Cardiac fibroblast (primary cell): ENCODE measurements at regions not wholly inside any gene's neighbourhood (a gene's known extent, or its start where the extent isn't known, plus 50 kb on each side); places are given as distances from the start of the nearest gene placed in this dataset.

ENCODE experiments used
- DNase-seq, 2 donors: peaks; one replicate each; pipeline versions ENCODE4 v3.0.0 to v3.0.0-alpha.2; 2010; ENCODE audit warnings: low read depth in 2 of 2
- H3K4me3 ChIP-seq, 2 donors: replicated peaks in 1 of 2; 1 replicate in 1 of 2; 2 replicates in 1 of 2; pipeline ENCODE4 v1.5.1; 2011; ENCODE audit warnings: low read depth in 2 of 2, low read length in 2 of 2, mild to moderate bottlenecking in 2 of 2, moderate library complexity in 1 of 2
- TF ChIP-seq, protein P1 (sequence below): IDR thresholded peaks from one replicate; pipeline ENCODE4 v1.5.1; 2011; ENCODE audit warnings: low read depth, mild to moderate bottlenecking, low read length, inconsistent platforms

DNA sequence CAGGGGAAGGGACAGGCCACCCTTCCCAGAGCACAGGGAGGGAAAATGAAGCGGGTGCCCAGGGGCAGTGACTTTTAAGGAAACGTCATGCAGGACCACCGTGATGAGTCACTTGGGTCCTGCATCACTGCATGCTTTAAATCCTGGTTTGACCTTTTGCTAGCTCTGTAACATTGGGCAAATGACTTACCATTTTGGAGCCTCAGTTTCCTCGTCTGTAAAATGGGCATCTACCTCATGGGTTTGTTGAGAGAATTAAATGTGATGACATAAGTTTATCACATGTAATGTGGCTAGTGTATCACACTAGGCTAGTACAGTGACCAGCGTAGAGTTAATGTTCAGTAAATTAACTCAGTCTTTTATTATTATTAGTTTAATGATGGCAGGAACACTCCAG lies 114.8 kb upstream of the IGSF21 start:
- no peak for DNase-seq
- TF ChIP-seq, protein P1, sequence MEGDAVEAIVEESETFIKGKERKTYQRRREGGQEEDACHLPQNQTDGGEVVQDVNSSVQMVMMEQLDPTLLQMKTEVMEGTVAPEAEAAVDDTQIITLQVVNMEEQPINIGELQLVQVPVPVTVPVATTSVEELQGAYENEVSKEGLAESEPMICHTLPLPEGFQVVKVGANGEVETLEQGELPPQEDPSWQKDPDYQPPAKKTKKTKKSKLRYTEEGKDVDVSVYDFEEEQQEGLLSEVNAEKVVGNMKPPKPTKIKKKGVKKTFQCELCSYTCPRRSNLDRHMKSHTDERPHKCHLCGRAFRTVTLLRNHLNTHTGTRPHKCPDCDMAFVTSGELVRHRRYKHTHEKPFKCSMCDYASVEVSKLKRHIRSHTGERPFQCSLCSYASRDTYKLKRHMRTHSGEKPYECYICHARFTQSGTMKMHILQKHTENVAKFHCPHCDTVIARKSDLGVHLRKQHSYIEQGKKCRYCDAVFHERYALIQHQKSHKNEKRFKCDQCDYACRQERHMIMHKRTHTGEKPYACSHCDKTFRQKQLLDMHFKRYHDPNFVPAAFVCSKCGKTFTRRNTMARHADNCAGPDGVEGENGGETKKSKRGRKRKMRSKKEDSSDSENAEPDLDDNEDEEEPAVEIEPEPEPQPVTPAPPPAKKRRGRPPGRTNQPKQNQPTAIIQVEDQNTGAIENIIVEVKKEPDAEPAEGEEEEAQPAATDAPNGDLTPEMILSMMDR, result no peak
- H3K4me3 ChIP-seq, result no peak overlapping the region

DNA sequence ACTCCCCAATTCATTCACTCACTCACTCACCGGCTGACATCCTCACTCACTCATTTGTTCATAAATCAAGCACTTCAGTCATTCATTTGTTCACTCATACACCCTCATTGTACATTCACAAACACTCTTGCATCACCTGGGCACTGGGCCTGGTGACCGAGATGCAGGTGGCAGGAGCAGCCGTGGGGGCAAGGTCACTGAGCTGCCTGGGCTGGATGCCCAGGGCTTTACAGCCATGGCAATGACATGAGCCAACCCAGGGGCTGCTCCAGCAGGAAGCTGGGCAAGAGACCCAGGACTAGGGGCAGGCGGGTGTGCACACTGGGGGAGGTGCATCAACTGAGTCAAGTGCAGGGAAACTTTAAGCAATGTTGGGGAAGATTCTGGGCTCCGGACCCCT lies 113.6 kb upstream of the IGSF21 start:
- TF ChIP-seq, protein P1, result no peak
- H3K4me3 ChIP-seq, result no peak overlapping the region
- DNase-seq, result no peak

GRCh38 chr1:17995480-17995879 lies 112.1 kb upstream of the IGSF21 start:
- no peak for DNase-seq
- TF ChIP-seq, protein P1, result no peak
- no peak overlapping the region for H3K4me3 ChIP-seq

- no peak overlapping the region for H3K4me3 ChIP-seq
- DNase-seq, result peak in 1 of 2 donors; percentile 2
- TF ChIP-seq, protein P1, result no peak
These were observed 108.7 kb upstream of the IGSF21 start for GRCh38 chr1:17998889-17999288.

DNA sequence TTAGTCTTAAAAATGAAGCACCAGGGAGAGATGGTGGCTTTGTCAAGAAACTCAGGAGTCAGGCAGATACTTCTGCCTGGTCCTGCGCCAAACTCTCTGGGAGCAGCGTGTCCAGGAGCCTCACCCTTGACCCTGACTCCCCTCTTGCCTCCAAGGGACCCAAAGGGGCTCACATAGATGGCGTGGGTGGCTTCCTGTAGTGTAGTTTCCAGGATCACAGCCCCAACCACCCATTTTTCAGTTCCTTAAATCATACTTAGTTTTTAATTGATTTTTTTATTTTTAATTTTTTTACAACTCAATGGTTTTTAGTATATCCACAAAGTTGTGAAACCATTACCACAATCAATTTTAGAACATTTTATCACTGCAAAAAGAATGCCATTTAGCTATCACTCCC lies 107.7 kb upstream of the IGSF21 start:
- H3K4me3 ChIP-seq, result no peak overlapping the region
- no peak for DNase-seq
- TF ChIP-seq, protein P1, result no peak

GRCh38 chr1:18001725-18002124 lies 105.9 kb upstream of the IGSF21 start:
- no peak for DNase-seq
- no peak overlapping the region for H3K4me3 ChIP-seq
- TF ChIP-seq, protein P1, result no peak

DNA sequence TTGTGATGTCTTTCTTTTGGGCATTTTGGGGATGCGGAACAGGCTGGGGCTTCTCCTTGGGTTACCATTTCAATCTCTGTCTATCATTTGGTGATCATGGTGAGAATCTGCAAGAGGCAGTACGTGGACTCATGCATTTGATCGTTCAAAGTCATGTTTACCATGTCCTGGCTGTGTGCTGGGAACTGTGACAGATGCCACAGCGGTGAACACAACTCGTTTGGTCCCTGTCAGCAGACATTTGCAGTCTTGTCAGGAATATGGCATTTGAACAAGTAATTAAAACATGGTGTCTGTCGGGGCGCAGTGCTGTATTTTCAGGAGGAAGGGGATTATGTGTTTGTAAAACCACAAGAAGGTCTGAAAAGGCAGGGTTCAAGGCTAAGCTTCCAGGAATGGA lies 103.3 kb upstream of the IGSF21 start:
- no peak for DNase-seq
- no peak overlapping the region for H3K4me3 ChIP-seq
- TF ChIP-seq, protein P1, result no peak
